Parathyroid adenoma (tissue), 2 donors: ENCODE measurements at regions not wholly inside any gene's neighbourhood (a gene's known extent, or its start where the extent isn't known, plus 50 kb on each side); places are given as distances from the start of the nearest gene placed in this dataset.

ENCODE experiments used
- H2AFZ ChIP-seq: fragments of 300-600 bp; sonication (generic); one replicate; pipeline ENCODE4 v1.7.0; 2017; ENCODE audit warnings: antibody characterized with exemption, mild to moderate bottlenecking
- H3K27ac ChIP-seq: fragments of 300-600 bp; sonication (generic); one replicate; pipeline ENCODE4 v1.7.0; 2017
- H3K27me3 ChIP-seq: fragments of 300-600 bp; sonication (generic); one replicate; pipeline ENCODE4 v1.7.0; 2017; ENCODE audit warnings: low read length; ENCODE audit not compliant: control insufficient read depth, insufficient read depth
- H3K36me3 ChIP-seq: fragments of 300-600 bp; sonication (generic); one replicate; pipeline ENCODE4 v1.7.0; 2017; ENCODE audit warnings: low read length; ENCODE audit not compliant: control insufficient read depth, insufficient read depth
- H3K4me1 ChIP-seq: fragments of 300-600 bp; sonication (generic); one replicate; pipeline ENCODE4 v1.7.0; 2017; ENCODE audit warnings: control low read depth
- H3K4me2 ChIP-seq: fragments of 300-600 bp; sonication (generic); one replicate; pipeline ENCODE4 v1.7.0; 2017; ENCODE audit warnings: low read length
- H3K4me3 ChIP-seq: fragments of 300-600 bp; sonication (generic); one replicate; pipeline ENCODE4 v1.7.0; 2017; ENCODE audit warnings: low read depth, low read length
- H3K79me2 ChIP-seq: fragments of 300-600 bp; sonication (generic); one replicate; pipeline ENCODE4 v1.7.0; 2017; ENCODE audit warnings: control low read depth
- H3K9ac ChIP-seq: fragments of 300-600 bp; sonication (generic); one replicate; pipeline ENCODE4 v1.7.0; 2017; ENCODE audit warnings: mild to moderate bottlenecking
- H3K9me3 ChIP-seq: fragments of 300-600 bp; sonication (generic); one replicate; pipeline ENCODE4 v1.7.0; 2017; ENCODE audit warnings: low read length; ENCODE audit not compliant: control insufficient read depth
- TF ChIP-seq, protein P1 (sequence below): fragments of 300-600 bp; sonication (generic); IDR thresholded peaks from one replicate; pipeline ENCODE4 v1.7.0; 2017; ENCODE audit warnings: antibody characterized with exemption, mild to moderate bottlenecking
- donor health status: primary hyperparathyroidism.

DNA sequence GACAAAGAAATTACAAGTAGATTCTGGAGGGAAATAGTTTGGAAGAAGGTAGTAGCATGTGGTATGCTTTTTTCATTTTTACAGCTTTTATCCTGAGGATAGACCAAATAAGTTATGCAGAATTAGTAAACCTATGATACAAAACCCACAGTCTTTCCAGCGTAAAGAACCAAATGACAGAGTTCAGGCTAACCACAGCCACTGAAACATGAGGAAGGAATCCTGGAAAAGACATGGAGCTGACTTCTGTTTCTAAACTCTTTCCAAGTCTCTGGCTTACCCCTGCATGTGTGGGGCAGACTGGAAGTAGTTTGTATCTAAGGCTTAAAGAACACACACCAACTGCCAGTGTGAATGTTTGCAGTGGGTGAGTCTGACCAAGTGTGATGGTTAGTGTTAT lies 258.4 kb upstream of the TENM4 start:
- no peaks in the 10 kb centered on the region for H3K4me1 ChIP-seq
- H3K79me2 ChIP-seq: no peaks in the 10 kb centered on the region
- H3K4me3 ChIP-seq: no peak overlapping the region
- H3K36me3 ChIP-seq: no peaks in the 10 kb centered on the region
- no peaks in the 10 kb centered on the region for H3K9me3 ChIP-seq
- H3K27me3 ChIP-seq: no peaks in the 10 kb centered on the region
- TF ChIP-seq, protein P1, sequence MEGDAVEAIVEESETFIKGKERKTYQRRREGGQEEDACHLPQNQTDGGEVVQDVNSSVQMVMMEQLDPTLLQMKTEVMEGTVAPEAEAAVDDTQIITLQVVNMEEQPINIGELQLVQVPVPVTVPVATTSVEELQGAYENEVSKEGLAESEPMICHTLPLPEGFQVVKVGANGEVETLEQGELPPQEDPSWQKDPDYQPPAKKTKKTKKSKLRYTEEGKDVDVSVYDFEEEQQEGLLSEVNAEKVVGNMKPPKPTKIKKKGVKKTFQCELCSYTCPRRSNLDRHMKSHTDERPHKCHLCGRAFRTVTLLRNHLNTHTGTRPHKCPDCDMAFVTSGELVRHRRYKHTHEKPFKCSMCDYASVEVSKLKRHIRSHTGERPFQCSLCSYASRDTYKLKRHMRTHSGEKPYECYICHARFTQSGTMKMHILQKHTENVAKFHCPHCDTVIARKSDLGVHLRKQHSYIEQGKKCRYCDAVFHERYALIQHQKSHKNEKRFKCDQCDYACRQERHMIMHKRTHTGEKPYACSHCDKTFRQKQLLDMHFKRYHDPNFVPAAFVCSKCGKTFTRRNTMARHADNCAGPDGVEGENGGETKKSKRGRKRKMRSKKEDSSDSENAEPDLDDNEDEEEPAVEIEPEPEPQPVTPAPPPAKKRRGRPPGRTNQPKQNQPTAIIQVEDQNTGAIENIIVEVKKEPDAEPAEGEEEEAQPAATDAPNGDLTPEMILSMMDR: no peak
- no peak overlapping the region for H3K4me2 ChIP-seq
- no peak overlapping the region for H3K9ac ChIP-seq
- no peak overlapping the region for H2AFZ ChIP-seq
- H3K27ac ChIP-seq: no peak overlapping the region

DNA sequence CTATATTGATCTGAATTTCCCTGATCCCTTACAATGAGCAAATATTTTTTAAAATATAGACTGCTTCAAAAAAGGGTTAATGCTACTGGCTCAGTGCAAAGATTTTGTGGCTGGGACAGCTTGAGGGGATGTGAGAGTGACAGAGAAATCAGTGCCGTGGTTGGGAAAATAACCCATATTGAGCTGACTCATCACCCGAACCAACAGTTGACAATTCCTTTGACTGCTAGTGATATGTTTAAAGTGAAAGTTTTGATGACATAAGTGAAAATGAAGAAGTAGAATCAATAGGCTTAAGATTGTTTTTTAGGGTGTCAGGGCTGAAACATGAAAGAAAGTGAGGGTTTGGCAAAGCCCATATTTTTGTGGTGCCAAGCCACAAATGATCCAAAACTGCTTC lies 257.1 kb upstream of the TENM4 start:
- Histone ChIP-seq H3K9ac (no peak overlapping the region), H3K27ac (no peak overlapping the region), H3K4me2 (no peak overlapping the region), H3K4me3 (no peak overlapping the region), H3K36me3 (no peaks in the 10 kb centered on the region), H3K79me2 (no peaks in the 10 kb centered on the region), H3K4me1 (no peaks in the 10 kb centered on the region), H3K27me3 (no peaks in the 10 kb centered on the region), H3K9me3 (no peaks in the 10 kb centered on the region), H2AFZ (no peak overlapping the region)
- TF ChIP-seq, protein P1: no peak

DNA sequence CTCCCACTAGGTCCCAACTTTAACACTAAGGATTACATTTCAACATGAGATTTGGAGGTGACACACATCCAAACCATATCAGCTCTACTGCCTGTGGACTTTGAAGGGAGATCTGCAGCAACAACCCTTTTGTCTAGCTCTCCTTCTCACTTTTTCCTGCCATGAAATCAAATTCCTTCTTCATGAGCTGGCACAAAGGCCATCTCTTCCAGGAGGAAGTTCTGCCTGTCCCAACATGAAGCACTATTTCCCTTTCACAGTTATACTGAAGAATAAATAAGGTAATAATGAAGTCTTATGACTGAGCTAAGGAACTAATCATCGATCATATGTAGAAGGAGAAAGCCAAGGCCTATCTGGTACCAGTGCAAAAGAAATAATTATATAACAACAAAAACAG lies 253.5 kb upstream of the TENM4 start:
- TF ChIP-seq, protein P1: no peak
- no peak overlapping the region for H3K27ac ChIP-seq

DNA sequence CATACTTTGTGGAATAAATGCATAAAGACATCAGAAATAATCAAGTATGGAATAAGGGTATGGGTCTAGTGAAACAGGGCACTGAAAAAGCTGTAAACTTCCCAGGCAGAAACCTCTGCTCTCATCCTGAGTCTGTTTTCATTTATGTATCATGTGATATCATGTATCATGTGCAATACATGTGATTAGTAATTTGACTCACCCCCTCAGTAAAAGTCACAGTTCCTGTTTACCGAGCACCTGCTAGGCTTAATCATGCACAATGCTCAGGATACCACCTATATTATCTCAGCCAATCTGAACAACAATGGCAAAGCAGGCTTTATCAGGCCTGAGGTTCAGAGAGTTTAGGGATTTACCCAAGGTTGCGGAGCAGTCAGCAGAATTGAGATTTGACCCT lies 250.6 kb upstream of the TENM4 start:
- no peak overlapping the region for H3K9ac ChIP-seq
- no peaks in the 10 kb centered on the region for H3K4me1 ChIP-seq
- no peak overlapping the region for H3K4me3 ChIP-seq
- H3K79me2 ChIP-seq: no peaks in the 10 kb centered on the region
- H3K27ac ChIP-seq: no peak overlapping the region
- H3K36me3 ChIP-seq: no peaks in the 10 kb centered on the region
- TF ChIP-seq, protein P1: no peak
- H2AFZ ChIP-seq: no peak overlapping the region
- H3K27me3 ChIP-seq: no peaks in the 10 kb centered on the region
- no peak overlapping the region for H3K4me2 ChIP-seq
- H3K9me3 ChIP-seq: no peaks in the 10 kb centered on the region

More for the DNA sequence above, 253.5 kb upstream of the TENM4 start:
- Histone ChIP-seq H3K9me3 (no peaks in the 10 kb centered on the region), H3K79me2 (no peaks in the 10 kb centered on the region), H3K4me3 (no peak overlapping the region), H3K9ac (no peak overlapping the region), H3K4me2 (no peak overlapping the region), H3K4me1 (no peaks in the 10 kb centered on the region), H3K36me3 (no peaks in the 10 kb centered on the region), H2AFZ (no peak overlapping the region), H3K27me3 (no peaks in the 10 kb centered on the region)

DNA sequence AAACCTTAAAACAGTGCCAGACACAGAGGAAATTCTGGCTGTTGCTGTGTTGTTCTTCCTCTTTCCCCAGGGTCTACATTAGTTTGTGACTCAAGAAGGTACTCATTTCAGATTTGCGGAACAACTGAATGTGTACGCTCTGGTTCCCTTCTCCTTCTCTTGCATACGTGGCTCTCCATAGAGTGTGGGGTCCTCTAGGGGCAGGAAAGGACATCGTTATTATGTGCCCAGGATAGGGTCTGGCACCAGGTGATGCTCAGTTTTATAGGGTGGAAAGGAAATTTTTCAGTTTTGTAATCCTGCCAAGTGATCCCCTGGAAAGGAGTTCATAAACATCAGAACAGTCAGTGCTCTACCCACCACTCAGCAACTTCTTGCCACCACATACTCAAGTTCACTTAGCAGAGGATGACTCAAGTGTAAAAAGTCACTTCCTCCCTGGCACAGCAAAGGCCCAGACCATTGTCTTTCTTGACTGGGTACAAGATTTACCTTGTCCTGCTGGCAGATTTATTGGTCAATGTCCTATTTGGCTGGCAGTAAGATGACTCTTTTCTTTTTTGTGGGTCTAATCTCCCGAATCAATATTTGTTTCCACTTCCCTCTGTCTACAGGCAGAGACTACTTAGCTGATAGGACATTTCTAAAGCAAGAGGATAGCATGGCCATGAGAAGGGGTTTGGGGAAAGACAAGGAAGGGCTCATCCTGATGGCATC lies 246.0 kb upstream of the TENM4 start:
- Histone ChIP-seq H3K4me3 (no peak overlapping the region), H3K36me3 (no peaks in the 10 kb centered on the region), H2AFZ (no peak overlapping the region), H3K4me2 (no peak overlapping the region), H3K4me1 (no peaks in the 10 kb centered on the region), H3K27me3 (no peaks in the 10 kb centered on the region), H3K27ac (no peak overlapping the region), H3K9ac (no peak overlapping the region), H3K79me2 (no peaks in the 10 kb centered on the region), H3K9me3 (no peaks in the 10 kb centered on the region)
- TF ChIP-seq, protein P1: no peak
